ENCODE measurements at regions not wholly inside any gene's neighbourhood (a gene's known extent, or its start where the extent isn't known, plus 50 kb on each side); places are given as distances from the start of the nearest gene placed in this dataset.
A peak's percentile ranks its signal among the peaks of the same experiment; 100 is the strongest.

GRCh38 chr2:51212374-51212773 lies 180.4 kb upstream of the NRXN1 start (continued):
- TF ChIP-seq CHD2 (IDR thresholded peaks at IDR 0.05; ENCODE audit: borderline replicate concordance, low read depth, low read length) (no peak), NFXL1 (IDR thresholded peaks at IDR 0.05; ENCODE audit: borderline replicate concordance) (no peak), MEF2A (IDR thresholded peaks at IDR 0.05; ENCODE audit: insufficient read depth, low read depth, low read length) (no peak), RBBP5 (conservative IDR thresholded peaks at IDR 0.05) (no peak), SMC3 (IDR thresholded peaks at IDR 0.05; ENCODE audit: borderline replicate concordance, low read length) (no peak), REST (IDR thresholded peaks at IDR 0.05; ENCODE audit: low read depth, low read length) (no peak), ZBTB11 (CRISPR knock-in tag; IDR thresholded peaks at IDR 0.05) (no peak), FOXM1 (IDR thresholded peaks at IDR 0.05; ENCODE audit: low read depth, low read length) (no peak), IKZF1 (conservative IDR thresholded peaks at IDR 0.05) (peak; percentile 83), MTA2 (IDR thresholded peaks at IDR 0.05; ENCODE audit: low read depth) (peak; percentile 44; the same call in 1 of the 2 replicates), TCF7 (IDR thresholded peaks at IDR 0.05; ENCODE audit: borderline replicate concordance) (peak; percentile 42; the same call in 1 of the 2 replicates), CEBPZ (IDR thresholded peaks at IDR 0.05; ENCODE audit: low read depth, low read length) (no peak), EZH2 (IDR thresholded peaks at IDR 0.05; ENCODE audit: borderline replicate concordance, control insufficient read depth, low read depth, low read length) (no peak), KAT2A (conservative IDR thresholded peaks at IDR 0.05; ENCODE audit: control insufficient read depth, low read depth, low read length) (no peak)
- TF ChIP-seq, protein P1, sequence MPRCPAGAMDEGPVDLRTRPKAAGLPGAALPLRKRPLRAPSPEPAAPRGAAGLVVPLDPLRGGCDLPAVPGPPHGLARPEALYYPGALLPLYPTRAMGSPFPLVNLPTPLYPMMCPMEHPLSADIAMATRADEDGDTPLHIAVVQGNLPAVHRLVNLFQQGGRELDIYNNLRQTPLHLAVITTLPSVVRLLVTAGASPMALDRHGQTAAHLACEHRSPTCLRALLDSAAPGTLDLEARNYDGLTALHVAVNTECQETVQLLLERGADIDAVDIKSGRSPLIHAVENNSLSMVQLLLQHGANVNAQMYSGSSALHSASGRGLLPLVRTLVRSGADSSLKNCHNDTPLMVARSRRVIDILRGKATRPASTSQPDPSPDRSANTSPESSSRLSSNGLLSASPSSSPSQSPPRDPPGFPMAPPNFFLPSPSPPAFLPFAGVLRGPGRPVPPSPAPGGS (IDR thresholded peaks at IDR 0.05; ENCODE audit: borderline replicate concordance, insufficient read depth, low read depth, low read length, poor library complexity, severe bottlenecking): no peak
